ENCODE measurements at regions not wholly inside any gene's neighbourhood (a gene's known extent, or its start where the extent isn't known, plus 50 kb on each side); places are given as distances from the start of the nearest gene placed in this dataset.

GRCh38 chr2:34193164-34193563, 594.1 kb upstream of the FAM98A start:
- Histone ChIP-seq H3K4me3 (ENCODE audit: low read depth in 1 of 5, low read length in 5 of 5) (no peak overlapping the region), H3K9me3 (ENCODE audit: control insufficient read depth in 5 of 5, low read length in 5 of 5) (peaks cover 0 to 3% (median 0%) of the 10 kb centered on the region in 5 donors), H3K36me3 (ENCODE audit: control insufficient read depth in 5 of 5, insufficient read depth in 5 of 5, low read length in 5 of 5) (no peaks in the 10 kb centered on the region), H3K9ac (ENCODE audit: low read length in 5 of 5) (no peak overlapping the region), H3K27ac (ENCODE audit: low read depth, low read length) (no peak overlapping the region), H3K27me3 (ENCODE audit: control insufficient read depth in 5 of 5, insufficient read depth in 4 of 5, low read length in 5 of 5) (no peaks in the 10 kb centered on the region), H3K4me1 (ENCODE audit: control insufficient read depth in 5 of 5, insufficient read depth in 5 of 5, low read length in 5 of 5) (no peaks in the 10 kb centered on the region)

DNA sequence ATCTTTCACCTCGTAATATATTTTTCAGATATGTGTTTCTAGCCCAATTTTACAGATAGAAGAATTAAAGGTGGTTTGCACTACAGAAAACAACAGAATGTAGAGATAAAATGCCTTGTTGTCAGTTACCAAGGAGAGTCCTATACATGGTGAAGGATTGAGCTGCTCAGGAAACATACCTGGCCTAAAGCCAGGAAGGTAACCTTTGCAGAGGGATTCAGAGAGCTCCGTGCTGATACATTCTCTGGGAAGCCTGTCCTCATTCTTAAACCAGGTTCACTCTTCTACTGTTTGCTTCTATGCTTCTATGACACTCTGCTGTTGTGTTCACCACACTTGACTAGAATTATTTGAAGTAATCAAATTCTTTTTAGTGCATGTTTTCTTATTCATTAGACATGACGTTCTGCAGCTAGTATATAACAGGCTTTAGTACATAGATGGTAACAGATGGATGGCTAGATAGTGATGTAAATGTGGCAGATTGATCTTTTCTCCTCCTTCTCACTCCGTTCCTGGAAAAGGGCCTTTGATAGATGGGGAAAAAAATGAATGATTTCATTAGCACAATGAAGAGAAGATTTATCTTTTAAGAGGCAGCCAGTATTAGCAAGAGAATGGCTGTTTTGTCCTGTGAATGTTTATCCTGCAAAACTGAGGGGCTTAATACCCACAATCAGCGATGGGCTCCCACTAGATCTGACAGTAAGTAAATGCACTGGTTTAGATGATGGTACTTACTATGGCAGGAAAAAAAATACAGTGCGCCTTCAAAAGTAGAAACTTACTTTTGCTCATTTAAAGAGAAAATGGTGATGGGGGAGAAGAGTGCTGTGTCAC, 589.6 kb upstream of the FAM98A start:
- H3K27ac ChIP-seq (ENCODE audit: low read depth, low read length): no peak overlapping the region
- no peaks in the 10 kb centered on the region for H3K36me3 ChIP-seq (ENCODE audit: control insufficient read depth in 5 of 5, insufficient read depth in 5 of 5, low read length in 5 of 5)
- no peaks in the 10 kb centered on the region for H3K27me3 ChIP-seq (ENCODE audit: control insufficient read depth in 5 of 5, insufficient read depth in 4 of 5, low read length in 5 of 5)
- H3K4me3 ChIP-seq (ENCODE audit: low read depth in 1 of 5, low read length in 5 of 5): no peak overlapping the region
- H3K9ac ChIP-seq (ENCODE audit: low read length in 5 of 5): no peak overlapping the region
- no peaks in the 10 kb centered on the region for H3K4me1 ChIP-seq (ENCODE audit: control insufficient read depth in 5 of 5, insufficient read depth in 5 of 5, low read length in 5 of 5)
- H3K9me3 ChIP-seq (ENCODE audit: control insufficient read depth in 5 of 5, low read length in 5 of 5): peaks cover 0 to 4% (median 3%) of the 10 kb centered on the region in 5 donors

DNA sequence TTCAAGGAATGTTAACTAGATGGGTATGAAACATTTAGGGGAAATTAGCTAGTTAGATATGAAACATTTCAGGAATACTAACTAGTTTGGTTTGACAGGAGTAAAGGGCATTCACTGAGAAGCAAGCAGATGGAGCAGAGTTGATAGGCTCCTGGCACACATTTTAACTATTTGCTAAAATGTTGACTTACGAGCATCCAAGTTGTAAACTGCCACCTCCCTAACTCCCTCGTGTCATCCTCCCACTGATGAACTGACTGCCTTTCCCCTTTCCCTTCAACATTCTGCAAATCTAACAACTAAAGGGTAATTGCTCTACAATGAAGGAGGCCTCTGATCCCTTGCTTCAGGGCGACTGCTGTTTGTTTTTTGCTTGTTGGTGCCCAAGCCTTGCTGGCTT, 580.4 kb upstream of the FAM98A start:
- H3K36me3 ChIP-seq (ENCODE audit: control insufficient read depth in 5 of 5, insufficient read depth in 5 of 5, low read length in 5 of 5): no peaks in the 10 kb centered on the region
- no peak overlapping the region for H3K9ac ChIP-seq (ENCODE audit: low read length in 5 of 5)
- no peaks in the 10 kb centered on the region for H3K27me3 ChIP-seq (ENCODE audit: control insufficient read depth in 5 of 5, insufficient read depth in 4 of 5, low read length in 5 of 5)
- no peak overlapping the region for H3K4me3 ChIP-seq (ENCODE audit: low read depth in 1 of 5, low read length in 5 of 5)
- H3K27ac ChIP-seq (ENCODE audit: low read depth, low read length): no peak overlapping the region
- no peaks in the 10 kb centered on the region for H3K4me1 ChIP-seq (ENCODE audit: control insufficient read depth in 5 of 5, insufficient read depth in 5 of 5, low read length in 5 of 5)
- H3K9me3 ChIP-seq (ENCODE audit: control insufficient read depth in 5 of 5, low read length in 5 of 5): peaks cover 0 to 4% (median 0%) of the 10 kb centered on the region in 5 donors

DNA sequence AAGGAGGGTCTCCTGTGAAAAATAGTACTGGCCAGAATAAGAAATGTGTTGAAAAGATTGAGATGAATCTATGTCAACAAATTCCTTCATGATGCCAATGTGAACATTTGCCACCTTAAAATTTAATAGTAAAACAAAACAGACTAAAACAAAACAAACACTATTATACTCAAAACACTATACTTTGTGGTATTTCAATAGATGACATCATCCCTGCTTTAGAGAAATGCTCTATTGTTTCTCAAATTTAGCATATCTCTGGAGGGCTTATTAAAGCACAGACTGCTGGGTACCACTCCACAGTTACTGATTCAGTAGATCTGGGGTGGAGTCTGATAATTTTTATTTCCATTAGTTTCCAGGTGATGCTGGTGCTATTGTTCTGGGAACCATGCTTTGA, 579.4 kb upstream of the FAM98A start:
- Histone ChIP-seq H3K36me3 (ENCODE audit: control insufficient read depth in 5 of 5, insufficient read depth in 5 of 5, low read length in 5 of 5) (no peaks in the 10 kb centered on the region), H3K9me3 (ENCODE audit: control insufficient read depth in 5 of 5, low read length in 5 of 5) (no peaks in the 10 kb centered on the region), H3K27me3 (ENCODE audit: control insufficient read depth in 5 of 5, insufficient read depth in 4 of 5, low read length in 5 of 5) (no peaks in the 10 kb centered on the region), H3K27ac (ENCODE audit: low read depth, low read length) (no peak overlapping the region), H3K4me1 (ENCODE audit: control insufficient read depth in 5 of 5, insufficient read depth in 5 of 5, low read length in 5 of 5) (no peaks in the 10 kb centered on the region), H3K9ac (ENCODE audit: low read length in 5 of 5) (no peak overlapping the region), H3K4me3 (ENCODE audit: low read depth in 1 of 5, low read length in 5 of 5) (no peak overlapping the region)

DNA sequence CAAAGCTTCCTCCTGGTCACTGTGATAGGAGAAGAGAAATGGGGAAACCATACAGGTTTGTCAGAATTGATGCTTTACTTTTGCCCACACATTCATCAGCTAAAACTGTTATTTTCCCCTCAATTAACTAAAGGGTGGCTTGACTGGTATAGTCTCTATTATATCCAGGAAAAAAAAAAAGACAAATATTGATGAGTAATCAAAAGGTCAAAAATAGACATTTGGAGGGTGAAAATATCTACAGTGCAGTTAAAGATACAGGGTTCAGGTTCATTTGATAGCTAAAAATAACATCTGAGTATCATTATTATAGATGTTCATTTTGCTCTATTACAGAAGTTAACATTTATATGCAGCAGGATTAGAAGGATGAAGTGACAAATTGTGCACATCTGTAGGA, 577.6 kb upstream of the FAM98A start:
- Histone ChIP-seq H3K27me3 (ENCODE audit: control insufficient read depth in 5 of 5, insufficient read depth in 4 of 5, low read length in 5 of 5) (no peaks in the 10 kb centered on the region), H3K4me3 (ENCODE audit: low read depth in 1 of 5, low read length in 5 of 5) (no peak overlapping the region), H3K9ac (ENCODE audit: low read length in 5 of 5) (no peak overlapping the region), H3K36me3 (ENCODE audit: control insufficient read depth in 5 of 5, insufficient read depth in 5 of 5, low read length in 5 of 5) (no peaks in the 10 kb centered on the region), H3K27ac (ENCODE audit: low read depth, low read length) (no peak overlapping the region), H3K9me3 (ENCODE audit: control insufficient read depth in 5 of 5, low read length in 5 of 5) (no peaks in the 10 kb centered on the region), H3K4me1 (ENCODE audit: control insufficient read depth in 5 of 5, insufficient read depth in 5 of 5, low read length in 5 of 5) (no peaks in the 10 kb centered on the region)

GRCh38 chr2:34174506-34174905, 575.4 kb upstream of the FAM98A start:
- Histone ChIP-seq H3K9ac (ENCODE audit: low read length in 5 of 5) (no peak overlapping the region), H3K4me1 (ENCODE audit: control insufficient read depth in 5 of 5, insufficient read depth in 5 of 5, low read length in 5 of 5) (no peaks in the 10 kb centered on the region), H3K4me3 (ENCODE audit: low read depth in 1 of 5, low read length in 5 of 5) (no peak overlapping the region), H3K9me3 (ENCODE audit: control insufficient read depth in 5 of 5, low read length in 5 of 5) (no peaks in the 10 kb centered on the region), H3K36me3 (ENCODE audit: control insufficient read depth in 5 of 5, insufficient read depth in 5 of 5, low read length in 5 of 5) (no peaks in the 10 kb centered on the region), H3K27me3 (ENCODE audit: control insufficient read depth in 5 of 5, insufficient read depth in 4 of 5, low read length in 5 of 5) (no peaks in the 10 kb centered on the region), H3K27ac (ENCODE audit: low read depth, low read length) (no peak overlapping the region)

GRCh38 chr2:34162231-34162630, 563.1 kb upstream of the FAM98A start:
- Histone ChIP-seq H3K27ac (ENCODE audit: low read depth, low read length) (no peak overlapping the region), H3K27me3 (ENCODE audit: control insufficient read depth in 5 of 5, insufficient read depth in 4 of 5, low read length in 5 of 5) (no peaks in the 10 kb centered on the region), H3K9me3 (ENCODE audit: control insufficient read depth in 5 of 5, low read length in 5 of 5) (no peaks in the 10 kb centered on the region), H3K4me3 (ENCODE audit: low read depth in 1 of 5, low read length in 5 of 5) (no peak overlapping the region), H3K9ac (ENCODE audit: low read length in 5 of 5) (no peak overlapping the region), H3K36me3 (ENCODE audit: control insufficient read depth in 5 of 5, insufficient read depth in 5 of 5, low read length in 5 of 5) (no peaks in the 10 kb centered on the region), H3K4me1 (ENCODE audit: control insufficient read depth in 5 of 5, insufficient read depth in 5 of 5, low read length in 5 of 5) (no peaks in the 10 kb centered on the region)

- Histone ChIP-seq H3K9me3 (ENCODE audit: control insufficient read depth in 5 of 5, low read length in 5 of 5) (no peaks in the 10 kb centered on the region), H3K4me3 (ENCODE audit: low read depth in 1 of 5, low read length in 5 of 5) (no peak overlapping the region), H3K9ac (ENCODE audit: low read length in 5 of 5) (no peak overlapping the region), H3K4me1 (ENCODE audit: control insufficient read depth in 5 of 5, insufficient read depth in 5 of 5, low read length in 5 of 5) (no peaks in the 10 kb centered on the region), H3K27me3 (ENCODE audit: control insufficient read depth in 5 of 5, insufficient read depth in 4 of 5, low read length in 5 of 5) (no peaks in the 10 kb centered on the region), H3K27ac (ENCODE audit: low read depth, low read length) (no peak overlapping the region), H3K36me3 (ENCODE audit: control insufficient read depth in 5 of 5, insufficient read depth in 5 of 5, low read length in 5 of 5) (no peaks in the 10 kb centered on the region)
Observed at GRCh38 chr2:34161549-34161948, 562.5 kb upstream of the FAM98A start.

- Histone ChIP-seq H3K36me3 (ENCODE audit: control insufficient read depth in 5 of 5, insufficient read depth in 5 of 5, low read length in 5 of 5) (no peaks in the 10 kb centered on the region), H3K9me3 (ENCODE audit: control insufficient read depth in 5 of 5, low read length in 5 of 5) (no peaks in the 10 kb centered on the region)
Observed at GRCh38 chr2:34159901-34160300, 560.8 kb upstream of the FAM98A start.

GRCh38 chr2:34153484-34153883, 554.4 kb upstream of the FAM98A start:
- Histone ChIP-seq H3K36me3 (ENCODE audit: control insufficient read depth in 5 of 5, insufficient read depth in 5 of 5, low read length in 5 of 5) (no peaks in the 10 kb centered on the region), H3K9ac (ENCODE audit: low read length in 5 of 5) (no peak overlapping the region), H3K4me1 (ENCODE audit: control insufficient read depth in 5 of 5, insufficient read depth in 5 of 5, low read length in 5 of 5) (no peaks in the 10 kb centered on the region), H3K4me3 (ENCODE audit: low read depth in 1 of 5, low read length in 5 of 5) (no peak overlapping the region), H3K27ac (ENCODE audit: low read depth, low read length) (no peak overlapping the region), H3K9me3 (ENCODE audit: control insufficient read depth in 5 of 5, low read length in 5 of 5) (peaks cover 0 to 7% (median 0%) of the 10 kb centered on the region in 5 donors), H3K27me3 (ENCODE audit: control insufficient read depth in 5 of 5, insufficient read depth in 4 of 5, low read length in 5 of 5) (no peaks in the 10 kb centered on the region)

More at GRCh38 chr2:34159901-34160300, 560.8 kb upstream of the FAM98A start:
- H3K4me3 ChIP-seq (ENCODE audit: low read depth in 1 of 5, low read length in 5 of 5): no peak overlapping the region
- H3K27ac ChIP-seq (ENCODE audit: low read depth, low read length): no peak overlapping the region
- no peaks in the 10 kb centered on the region for H3K4me1 ChIP-seq (ENCODE audit: control insufficient read depth in 5 of 5, insufficient read depth in 5 of 5, low read length in 5 of 5)
- H3K27me3 ChIP-seq (ENCODE audit: control insufficient read depth in 5 of 5, insufficient read depth in 4 of 5, low read length in 5 of 5): no peaks in the 10 kb centered on the region
- H3K9ac ChIP-seq (ENCODE audit: low read length in 5 of 5): no peak overlapping the region

All from subcutaneous abdominal adipose tissue (tissue), 5 donors.